Tibial nerve (tissue), 4 donors: ENCODE measurements at regions not wholly inside any gene's neighbourhood (a gene's known extent, or its start where the extent isn't known, plus 50 kb on each side); places are given as distances from the start of the nearest gene placed in this dataset.

Experiments used
- DNase-seq, 2 donors: peaks; one replicate each; pipeline ENCODE4 v3.0.0-alpha.2; 2019; ENCODE audit warnings: low spot score in 2 of 2
- H3K27ac ChIP-seq, 4 donors: fragments of 200-600 bp; sonication (generic) in 3 of 4; one replicate each; pipeline ENCODE4 v1.5.1; 2017 to 2019; ENCODE audit warnings: mild to moderate bottlenecking in 1 of 4
- H3K27me3 ChIP-seq, 2 donors: fragments of 200-600 bp; sonication (generic) in 1 of 2; one replicate each; pipeline versions ENCODE4 v1.5.1 to v1.6.0; 2017 to 2019
- H3K36me3 ChIP-seq, 3 donors: fragments of 200-600 bp; sonication (generic); one replicate each; pipeline ENCODE4 v1.5.1; 2018 to 2019
- H3K4me1 ChIP-seq, 4 donors: fragments of 200-600 bp; sonication (generic) in 3 of 4; one replicate each; pipeline ENCODE4 v1.5.1; 2017 to 2019
- H3K4me3 ChIP-seq, 4 donors: fragments of 200-600 bp; sonication (generic) in 3 of 4; one replicate each; pipeline ENCODE4 v1.5.1; 2017 to 2019; ENCODE audit warnings: mild to moderate bottlenecking in 1 of 4, moderate library complexity in 1 of 4
- H3K9me3 ChIP-seq, 4 donors: fragments of 200-600 bp; sonication (generic) in 3 of 4; one replicate each; pipeline ENCODE4 v1.5.1; 2017 to 2019
- CTCF ChIP-seq, 5 experiments: fragments of 200-600 bp in 3 of 5; fragments of 450-650 bp in 2 of 5; sonication (generic) in 3 of 5; IDR thresholded peaks; one replicate each; pipeline ENCODE4 v1.5.1; 2016 to 2019; ENCODE audit warnings: antibody characterized with exemption in 5 of 5, mild to moderate bottlenecking in 3 of 5, moderate library complexity in 2 of 5
- EP300 ChIP-seq, 2 donors: sonication (generic); formaldehyde crosslinking; IDR thresholded peaks; one replicate each; pipeline ENCODE4 v1.6.1; 2017; ENCODE audit warnings: antibody characterized with exemption in 2 of 2, mild to moderate bottlenecking in 1 of 2
- POLR2A ChIP-seq, 2 donors: fragments of 450-650 bp; IDR thresholded peaks; one replicate each; pipeline ENCODE4 v1.6.1; 2017; ENCODE audit warnings: antibody characterized with exemption in 2 of 2, mild to moderate bottlenecking in 2 of 2, moderate library complexity in 2 of 2
- WGBS, 2 donors: methylation state at CpG; one replicate each; pipeline ENCODE4 v1.1.5; 2018; 5-methylcytosine and 5-hydroxymethylcytosine counted together

GRCh38 chr7:67590649-67591048 lies 594.0 kb downstream of the TYW1 start:
- WGBS, 2 donors = 82 to 86% methylated on average over 3 of the region's 3 CpGs
- Histone ChIP-seq H3K36me3 (no peaks in the 10 kb centered on the region), H3K4me1 (no peaks in the 10 kb centered on the region), H3K27me3 (no peaks in the 10 kb centered on the region), H3K9me3 (peaks cover 0 to 53% (median 0%) of the 10 kb centered on the region in 4 donors), H3K4me3 (no peak overlapping the region), H3K27ac (no peak overlapping the region)
- DNase-seq = no peak
- no peak for TF ChIP-seq CTCF (IDR thresholded peaks at IDR 0.05)
- TF ChIP-seq POLR2A (IDR thresholded peaks at IDR 0.05) = no peak
- TF ChIP-seq EP300 (IDR thresholded peaks at IDR 0.05) = no peak

GRCh38 chr7:67593794-67594193 lies 597.2 kb downstream of the TYW1 start:
- TF ChIP-seq EP300 (IDR thresholded peaks at IDR 0.05) (no peak), POLR2A (IDR thresholded peaks at IDR 0.05) (no peak), CTCF (IDR thresholded peaks at IDR 0.05) (no peak)
- H3K27ac ChIP-seq = no peak overlapping the region
- no peaks in the 10 kb centered on the region for H3K36me3 ChIP-seq
- no peak for DNase-seq
- H3K9me3 ChIP-seq = peaks cover 0 to 22% (median 0%) of the 10 kb centered on the region in 4 donors
- WGBS, 2 donors = 43 to 53% methylated on average over 6 of the region's 6 CpGs
- H3K4me3 ChIP-seq = no peak overlapping the region
- H3K4me1 ChIP-seq = no peaks in the 10 kb centered on the region
- H3K27me3 ChIP-seq = no peaks in the 10 kb centered on the region

- Histone ChIP-seq H3K36me3 (no peaks in the 10 kb centered on the region), H3K4me1 (no peaks in the 10 kb centered on the region), H3K4me3 (no peak overlapping the region), H3K27me3 (no peaks in the 10 kb centered on the region), H3K27ac (no peak overlapping the region), H3K9me3 (peaks cover 0 to 9% (median 0%) of the 10 kb centered on the region in 4 donors)
- WGBS, 2 donors = 84% methylated on average over 15 of the region's 15 CpGs
- TF ChIP-seq EP300 (IDR thresholded peaks at IDR 0.05) = no peak
- no peak for DNase-seq
Measured at GRCh38 chr7:67595431-67596180, 599.0 kb downstream of the TYW1 start.

GRCh38 chr7:67597161-67597560 lies 600.5 kb downstream of the TYW1 start:
- no peak for DNase-seq
- TF ChIP-seq POLR2A (IDR thresholded peaks at IDR 0.05) (no peak), EP300 (IDR thresholded peaks at IDR 0.05) (no peak), CTCF (IDR thresholded peaks at IDR 0.05) (no peak)
- Histone ChIP-seq H3K36me3 (no peaks in the 10 kb centered on the region), H3K27me3 (no peaks in the 10 kb centered on the region), H3K4me1 (no peaks in the 10 kb centered on the region), H3K9me3 (no peaks in the 10 kb centered on the region), H3K4me3 (no peak overlapping the region), H3K27ac (no peak overlapping the region)
- 87 to 93% methylated on average over 3 of the region's 3 CpGs for WGBS, 2 donors

GRCh38 chr7:67598469-67598868 lies 601.8 kb downstream of the TYW1 start:
- Histone ChIP-seq H3K27me3 (no peaks in the 10 kb centered on the region), H3K9me3 (no peaks in the 10 kb centered on the region), H3K4me1 (no peaks in the 10 kb centered on the region), H3K4me3 (no peak overlapping the region), H3K27ac (no peak overlapping the region), H3K36me3 (no peaks in the 10 kb centered on the region)
- no peak for DNase-seq
- TF ChIP-seq CTCF (IDR thresholded peaks at IDR 0.05) (no peak), EP300 (IDR thresholded peaks at IDR 0.05) (no peak), POLR2A (IDR thresholded peaks at IDR 0.05) (no peak)
